ENCODE measurements at regions not wholly inside any gene's neighbourhood (a gene's known extent, or its start where the extent isn't known, plus 50 kb on each side); places are given as distances from the start of the nearest gene placed in this dataset.

GRCh38 chr1:90798344-90798743 lies 81.2 kb upstream of the BARHL2 start:
- no peak overlapping the region for H3K4me3 ChIP-seq
- H3K36me3 ChIP-seq, result no peaks in the 10 kb centered on the region
- ATAC-seq (ENCODE audit: insufficient number of reproducible peaks, low FRiP score, low read depth), result no peak
- no peaks in the 10 kb centered on the region for H3K27me3 ChIP-seq (replicated peaks; ENCODE audit: insufficient read depth)
- H3K27ac ChIP-seq, result no peak overlapping the region
- no peaks in the 10 kb centered on the region for H3K9me3 ChIP-seq
- no peak for TF ChIP-seq CTCF (IDR thresholded peaks at IDR 0.05)
- no peak for DNase-seq (ENCODE audit: low spot score)
- H3K4me1 ChIP-seq (ENCODE audit: control insufficient read depth in 1 of 2, low read depth in 2 of 2), result no peaks in the 10 kb centered on the region

GRCh38 chr1:90795431-90795830 lies 78.3 kb upstream of the BARHL2 start:
- Histone ChIP-seq H3K4me1 (ENCODE audit: control insufficient read depth in 1 of 2, low read depth in 2 of 2) (no peaks in the 10 kb centered on the region), H3K4me3 (no peak overlapping the region), H3K36me3 (no peaks in the 10 kb centered on the region), H3K27ac (no peak overlapping the region), H3K9me3 (no peaks in the 10 kb centered on the region), H3K27me3 (replicated peaks; ENCODE audit: insufficient read depth) (no peaks in the 10 kb centered on the region)
- no peak for ATAC-seq (ENCODE audit: insufficient number of reproducible peaks, low FRiP score, low read depth)
- TF ChIP-seq CTCF (IDR thresholded peaks at IDR 0.05), result no peak
- DNase-seq (ENCODE audit: low spot score), result no peak

- H3K9me3 ChIP-seq, result no peaks in the 10 kb centered on the region
- ATAC-seq (ENCODE audit: insufficient number of reproducible peaks, low FRiP score, low read depth) (no peak), DNase-seq (ENCODE audit: low spot score) (no peak)
- no peaks in the 10 kb centered on the region for H3K27me3 ChIP-seq (replicated peaks; ENCODE audit: insufficient read depth)
- H3K4me1 ChIP-seq (ENCODE audit: control insufficient read depth in 1 of 2, low read depth in 2 of 2), result no peaks in the 10 kb centered on the region
- no peak overlapping the region for H3K4me3 ChIP-seq
- no peak for TF ChIP-seq CTCF (IDR thresholded peaks at IDR 0.05)
- H3K27ac ChIP-seq, result no peak overlapping the region
- H3K36me3 ChIP-seq, result no peaks in the 10 kb centered on the region
Observed at GRCh38 chr1:90786709-90787108, 69.6 kb upstream of the BARHL2 start.

GRCh38 chr1:90784186-90784847 lies 67.2 kb upstream of the BARHL2 start:
- Histone ChIP-seq H3K4me3 (no peak overlapping the region), H3K27me3 (replicated peaks; ENCODE audit: insufficient read depth) (no peaks in the 10 kb centered on the region)
- no peak for ATAC-seq (ENCODE audit: insufficient number of reproducible peaks, low FRiP score, low read depth)

GRCh38 chr1:90783181-90783580 lies 66.1 kb upstream of the BARHL2 start:
- no peaks in the 10 kb centered on the region for H3K4me1 ChIP-seq (ENCODE audit: control insufficient read depth in 1 of 2, low read depth in 2 of 2)
- no peaks in the 10 kb centered on the region for H3K27me3 ChIP-seq (replicated peaks; ENCODE audit: insufficient read depth)
- no peak overlapping the region for H3K4me3 ChIP-seq
- no peaks in the 10 kb centered on the region for H3K9me3 ChIP-seq
- no peak for ATAC-seq (ENCODE audit: insufficient number of reproducible peaks, low FRiP score, low read depth)
- H3K36me3 ChIP-seq, result no peaks in the 10 kb centered on the region
- no peak for TF ChIP-seq CTCF (IDR thresholded peaks at IDR 0.05)
- DNase-seq (ENCODE audit: low spot score), result no peak
- H3K27ac ChIP-seq, result no peak overlapping the region

More at GRCh38 chr1:90784186-90784847, 67.2 kb upstream of the BARHL2 start:
- Histone ChIP-seq H3K4me1 (ENCODE audit: control insufficient read depth in 1 of 2, low read depth in 2 of 2) (no peaks in the 10 kb centered on the region), H3K27ac (no peak overlapping the region), H3K36me3 (no peaks in the 10 kb centered on the region), H3K9me3 (no peaks in the 10 kb centered on the region)
- no peak for DNase-seq (ENCODE audit: low spot score)
- TF ChIP-seq CTCF (IDR thresholded peaks at IDR 0.05), result no peak

Data from thoracic aorta (tissue), 2 donors.